ENCODE measurements at regions not wholly inside any gene's neighbourhood (a gene's known extent, or its start where the extent isn't known, plus 50 kb on each side); places are given as distances from the start of the nearest gene placed in this dataset.

DNA sequence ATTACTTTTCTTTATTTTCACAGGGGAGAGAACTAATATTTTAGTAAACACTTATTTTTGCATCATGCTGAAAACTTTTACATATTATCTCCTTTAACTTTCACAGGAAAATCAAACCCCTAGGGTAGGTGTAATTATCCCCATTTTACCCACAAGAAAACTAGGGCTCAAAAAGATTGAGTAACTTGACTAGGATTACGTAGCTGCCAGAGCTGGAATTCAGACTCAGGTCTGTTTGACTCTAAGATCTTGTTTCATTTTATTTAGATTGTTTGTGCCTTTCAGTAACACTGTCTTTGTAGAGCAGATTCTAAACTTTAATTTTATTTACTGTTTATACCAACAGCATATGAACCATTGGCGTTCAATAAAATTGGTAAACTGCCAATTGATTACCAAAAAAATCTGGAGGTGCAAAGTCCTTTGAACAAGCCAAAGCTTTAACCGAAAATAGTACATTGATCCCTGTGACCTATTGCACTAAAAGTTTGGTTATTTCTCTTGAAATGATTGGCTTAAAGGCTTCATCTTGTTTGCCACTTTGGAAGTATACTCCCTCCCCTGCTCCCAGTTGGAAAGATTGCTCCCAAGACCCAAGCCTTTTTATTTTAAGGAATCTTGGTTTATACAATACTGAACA is 71.0 kb upstream of the WDR26 start:
- TF ChIP-seq, protein P1, sequence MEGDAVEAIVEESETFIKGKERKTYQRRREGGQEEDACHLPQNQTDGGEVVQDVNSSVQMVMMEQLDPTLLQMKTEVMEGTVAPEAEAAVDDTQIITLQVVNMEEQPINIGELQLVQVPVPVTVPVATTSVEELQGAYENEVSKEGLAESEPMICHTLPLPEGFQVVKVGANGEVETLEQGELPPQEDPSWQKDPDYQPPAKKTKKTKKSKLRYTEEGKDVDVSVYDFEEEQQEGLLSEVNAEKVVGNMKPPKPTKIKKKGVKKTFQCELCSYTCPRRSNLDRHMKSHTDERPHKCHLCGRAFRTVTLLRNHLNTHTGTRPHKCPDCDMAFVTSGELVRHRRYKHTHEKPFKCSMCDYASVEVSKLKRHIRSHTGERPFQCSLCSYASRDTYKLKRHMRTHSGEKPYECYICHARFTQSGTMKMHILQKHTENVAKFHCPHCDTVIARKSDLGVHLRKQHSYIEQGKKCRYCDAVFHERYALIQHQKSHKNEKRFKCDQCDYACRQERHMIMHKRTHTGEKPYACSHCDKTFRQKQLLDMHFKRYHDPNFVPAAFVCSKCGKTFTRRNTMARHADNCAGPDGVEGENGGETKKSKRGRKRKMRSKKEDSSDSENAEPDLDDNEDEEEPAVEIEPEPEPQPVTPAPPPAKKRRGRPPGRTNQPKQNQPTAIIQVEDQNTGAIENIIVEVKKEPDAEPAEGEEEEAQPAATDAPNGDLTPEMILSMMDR (IDR thresholded peaks at IDR 0.05): no peak
- TF ChIP-seq POLR2A (IDR thresholded peaks at IDR 0.05): no peak

Measured in uterus (tissue), 2 donors.